IMR-90 (cell line): ENCODE measurements at regions not wholly inside any gene's neighbourhood (a gene's known extent, or its start where the extent isn't known, plus 50 kb on each side); places are given as distances from the start of the nearest gene placed in this dataset.

Experiments used
- ATAC-seq: fragments of 200-7000 bp; cut with Tn5 transposase; 2 replicates; pipeline ENCODE4 v1.9.1; 2020; ENCODE audit warnings: low read depth, mild to moderate bottlenecking, moderate library complexity
- BruUV-seq: library from RNA; stranded (reverse); fragments of 400-500 nt; replicated peaks from 2 replicates; lab custom pipeline; 2021; lab: Mats Ljungman, UMichigan
- CTCF ChIA-PET: fragments of 300-600 bp; formaldehyde crosslinking; extraction: SDS; loops from one replicate; lab custom pipeline; 2021; ENCODE audit warnings: antibody characterized with exemption; lab: Yijun Ruan, JAX
- POLR2A ChIA-PET: fragments of 300-600 bp; sonication (Branson Sonifier 250); formaldehyde crosslinking; loops from one replicate; lab custom pipeline; 2022; ENCODE audit warnings: antibody characterized with exemption; ENCODE audit not compliant: unreplicated experiment; lab: Charles Lee
- DNase-seq: peaks from one replicate; pipeline ENCODE4 v3.0.0; 2013
- H2AFZ ChIP-seq: replicated peaks from 2 replicates; pipeline ENCODE3; 2013; ENCODE audit warnings: low read length, mild to moderate bottlenecking; ENCODE audit not compliant: poor library complexity
- H2AK5ac ChIP-seq: 2 replicates; pipeline ENCODE4 v1.6.1; 2013; ENCODE audit warnings: low read depth, low read length, inconsistent platforms
- H2AK9ac ChIP-seq: replicated peaks from 2 replicates; pipeline ENCODE3; 2013; ENCODE audit warnings: mild to moderate bottlenecking, low read depth, low read length, moderate library complexity; ENCODE audit not compliant: poor library complexity
- H2BK120ac ChIP-seq: 2 replicates; pipeline ENCODE4 v1.6.1; 2013; ENCODE audit warnings: low read depth, low read length, inconsistent platforms
- H2BK15ac ChIP-seq: 3 replicates; pipeline ENCODE4 v1.6.1; 2013; ENCODE audit warnings: low read depth, low read length, inconsistent platforms
- H2BK20ac ChIP-seq: 2 replicates; pipeline ENCODE4 v1.6.1; 2013; ENCODE audit warnings: low read depth, mild to moderate bottlenecking, inconsistent platforms, low read length, moderate library complexity
- H2BK5ac ChIP-seq: 2 replicates; pipeline ENCODE4 v1.6.1; 2013; ENCODE audit warnings: mild to moderate bottlenecking, low read depth, low read length, inconsistent platforms; ENCODE audit not compliant: poor library complexity, severe bottlenecking
- H3K14ac ChIP-seq: replicated peaks from 2 replicates; pipeline ENCODE4 v1.6.1; 2013; ENCODE audit warnings: low read depth, low read length, inconsistent platforms
- H3K18ac ChIP-seq: 2 replicates; pipeline ENCODE4 v1.6.1; 2013; ENCODE audit warnings: low read depth, low read length, control low read depth
- H3K23ac ChIP-seq: 2 replicates; pipeline ENCODE4 v1.6.1; 2013; ENCODE audit warnings: low read depth, low read length, inconsistent platforms
- H3K27ac ChIP-seq: 2 replicates; pipeline ENCODE4 v1.5.1; 2013; ENCODE audit warnings: mild to moderate bottlenecking, control low read depth, low read length; ENCODE audit not compliant: insufficient read depth
- H3K27me3 ChIP-seq: 2 replicates; pipeline ENCODE4 v1.6.1; 2013; ENCODE audit warnings: low read length; ENCODE audit not compliant: control insufficient read depth, insufficient read depth
- H3K36me3 ChIP-seq: 2 replicates; pipeline ENCODE4 v1.6.1; 2013; ENCODE audit warnings: low read length, mixed read lengths; ENCODE audit not compliant: control insufficient read depth, insufficient read depth
- H3K4ac ChIP-seq: 2 replicates; pipeline ENCODE4 v1.6.1; 2013; ENCODE audit warnings: low read depth, low read length, inconsistent platforms
- H3K4me1 ChIP-seq: 2 replicates; pipeline ENCODE4 v1.6.1; 2013; ENCODE audit warnings: low read length, mixed read lengths; ENCODE audit not compliant: control insufficient read depth, insufficient read depth
- H3K4me2 ChIP-seq: 2 replicates; pipeline ENCODE4 v1.6.1; 2013; ENCODE audit warnings: low read depth, mild to moderate bottlenecking, control low read depth, low read length, moderate library complexity
- H3K4me3 ChIP-seq: 2 replicates; pipeline ENCODE4 v1.5.1; 2013; ENCODE audit warnings: low read depth, mild to moderate bottlenecking, control low read depth, low read length, moderate library complexity; ENCODE audit not compliant: insufficient read depth
- H3K56ac ChIP-seq: 2 replicates; pipeline ENCODE4 v1.6.1; 2013; ENCODE audit warnings: low read length, inconsistent platforms; ENCODE audit not compliant: insufficient read depth; ENCODE audit errors: extremely low read depth
- H3K79me1 ChIP-seq, 2 experiments: 2 replicates each; pipeline ENCODE4 v1.6.1; 2013; ENCODE audit warnings: low read length in 2 of 2, inconsistent platforms in 1 of 2, low read depth in 1 of 2
- H3K9ac ChIP-seq: 2 replicates; pipeline ENCODE4 v1.6.1; 2013; ENCODE audit warnings: low read depth, low read length, control low read depth
- H3K9me1 ChIP-seq: 2 replicates; pipeline ENCODE4 v1.6.1; 2013; ENCODE audit warnings: low read length, inconsistent platforms; ENCODE audit not compliant: insufficient read depth
- H3K9me3 ChIP-seq: 2 replicates; pipeline ENCODE4 v1.6.1; 2013; ENCODE audit warnings: low read length; ENCODE audit not compliant: control insufficient read depth, insufficient read depth
- H4K20me1 ChIP-seq: 2 replicates; pipeline ENCODE4 v1.6.1; 2013; ENCODE audit warnings: low read length, inconsistent platforms; ENCODE audit not compliant: insufficient read depth
- H4K5ac ChIP-seq: 2 replicates; pipeline ENCODE4 v1.6.1; 2013; ENCODE audit warnings: mild to moderate bottlenecking, low read depth, low read length, control low read depth
- H4K8ac ChIP-seq, 2 experiments: 2 replicates each; pipeline ENCODE4 v1.6.1; 2013; ENCODE audit warnings: low read depth in 2 of 2, low read length in 2 of 2, control low read depth in 1 of 2, inconsistent platforms in 1 of 2
- H4K91ac ChIP-seq: 2 replicates; pipeline ENCODE4 v1.6.1; 2013; ENCODE audit warnings: low read depth, low read length, inconsistent platforms; ENCODE audit not compliant: insufficient read depth
- BHLHE40 ChIP-seq: fragments of 150-350 bp; IDR thresholded peaks from 2 replicates; pipeline ENCODE4 v1.6.1; 2016; ENCODE audit warnings: mild to moderate bottlenecking, low read depth, low read length
- CEBPB ChIP-seq: IDR thresholded peaks from 2 replicates; pipeline ENCODE4 v1.6.1; 2012; ENCODE audit warnings: low read depth, low read length, improper control_type of control experiment
- CHD1 ChIP-seq: IDR thresholded peaks from 2 replicates; pipeline ENCODE4 v1.6.1; 2012; ENCODE audit warnings: low read depth, low read length, improper control_type of control experiment
- FOS ChIP-seq: fragments of 150-350 bp; IDR thresholded peaks from 2 replicates; pipeline ENCODE4 v1.6.1; 2016; ENCODE audit warnings: low read depth, low read length
- MAFK ChIP-seq: IDR thresholded peaks from 2 replicates; pipeline ENCODE4 v1.6.1; 2012; ENCODE audit warnings: low read depth, low read length, improper control_type of control experiment
- MAZ ChIP-seq: IDR thresholded peaks from 2 replicates; pipeline ENCODE4 v1.6.1; 2012; ENCODE audit warnings: low read depth, mild to moderate bottlenecking, low read length, improper control_type of control experiment, moderate library complexity, borderline replicate concordance
- MXI1 ChIP-seq: IDR thresholded peaks from 2 replicates; pipeline ENCODE4 v1.6.1; 2012; ENCODE audit warnings: low read depth, mild to moderate bottlenecking, low read length, moderate library complexity, borderline replicate concordance
- NFE2L2 ChIP-seq: fragments of 150-350 bp; IDR thresholded peaks from 2 replicates; pipeline ENCODE4 v1.6.1; 2016; ENCODE audit warnings: low read depth, mild to moderate bottlenecking, low read length
- POLR2A ChIP-seq: IDR thresholded peaks from 2 replicates; pipeline ENCODE4 v1.6.1; 2012; ENCODE audit warnings: mild to moderate bottlenecking, low read depth, low read length
- RAD21 ChIP-seq: IDR thresholded peaks from 2 replicates; pipeline ENCODE4 v1.6.1; 2012; ENCODE audit warnings: low read length, improper control_type of control experiment
- RCOR1 ChIP-seq: IDR thresholded peaks from 2 replicates; pipeline ENCODE4 v1.6.1; 2012; ENCODE audit warnings: mild to moderate bottlenecking, low read length, improper control_type of control experiment; ENCODE audit not compliant: insufficient replicate concordance
- RFX5 ChIP-seq: IDR thresholded peaks from 2 replicates; pipeline ENCODE4 v1.8.0; 2012; ENCODE audit warnings: low read depth, mild to moderate bottlenecking, low read length, moderate library complexity
- SMC3 ChIP-seq: fragments of 150-350 bp; IDR thresholded peaks from 2 replicates; pipeline ENCODE4 v1.6.1; 2016; ENCODE audit warnings: low read depth, mild to moderate bottlenecking, antibody characterized with exemption, low read length, moderate library complexity
- WGBS, 2 experiments: methylation state at CpG; one replicate each; pipeline versions ENCODE4 v1.1.5 to v1.1.7; 2013; ENCODE audit warnings: missing lambda C conversion rate in 2 of 2; ENCODE audit not compliant: insufficient read length in 1 of 2; ENCODE audit errors: extremely low coverage in 2 of 2; 5-methylcytosine and 5-hydroxymethylcytosine counted together
- dilution Hi-C: fragments of 300-500 bp; cut with HindIII; formaldehyde crosslinking; loops from one replicate; pipeline ENCODE4 v1.14.3; 2018; ENCODE audit warnings: low sequenced_read_pairs; ENCODE audit not compliant: unreplicated experiment
- in situ Hi-C: fragments of 300-500 bp; cut with MboI; formaldehyde crosslinking; loops from 3 replicates; pipeline ENCODE4 v1.14.3; 2019; ENCODE audit warnings: low sequenced_read_pairs, inconsistent platforms, mixed read lengths
- intact Hi-C: fragments of 100-400 bp; cut with micrococcal nuclease; formaldehyde crosslinking; loops from 2 replicates; pipeline ENCODE4 v1.10.0; 2022
- TF ChIP-seq, protein P1 (sequence below): fragments of 150-350 bp; IDR thresholded peaks from 2 replicates; pipeline ENCODE4 v1.6.1; 2016; ENCODE audit warnings: low read depth, mild to moderate bottlenecking, low read length, moderate library complexity, borderline replicate concordance
- TF ChIP-seq, protein P2 (sequence below): conservative IDR thresholded peaks from 2 replicates; pipeline ENCODE4 v1.5.1; 2012; ENCODE audit warnings: mild to moderate bottlenecking, low read depth, low read length, improper control_type of control experiment
- TF ChIP-seq, protein P3 (sequence below): fragments of 150-350 bp; IDR thresholded peaks from 2 replicates; pipeline ENCODE4 v1.6.1; 2017; ENCODE audit warnings: mild to moderate bottlenecking, antibody characterized with exemption, low read length, low read depth

DNA sequence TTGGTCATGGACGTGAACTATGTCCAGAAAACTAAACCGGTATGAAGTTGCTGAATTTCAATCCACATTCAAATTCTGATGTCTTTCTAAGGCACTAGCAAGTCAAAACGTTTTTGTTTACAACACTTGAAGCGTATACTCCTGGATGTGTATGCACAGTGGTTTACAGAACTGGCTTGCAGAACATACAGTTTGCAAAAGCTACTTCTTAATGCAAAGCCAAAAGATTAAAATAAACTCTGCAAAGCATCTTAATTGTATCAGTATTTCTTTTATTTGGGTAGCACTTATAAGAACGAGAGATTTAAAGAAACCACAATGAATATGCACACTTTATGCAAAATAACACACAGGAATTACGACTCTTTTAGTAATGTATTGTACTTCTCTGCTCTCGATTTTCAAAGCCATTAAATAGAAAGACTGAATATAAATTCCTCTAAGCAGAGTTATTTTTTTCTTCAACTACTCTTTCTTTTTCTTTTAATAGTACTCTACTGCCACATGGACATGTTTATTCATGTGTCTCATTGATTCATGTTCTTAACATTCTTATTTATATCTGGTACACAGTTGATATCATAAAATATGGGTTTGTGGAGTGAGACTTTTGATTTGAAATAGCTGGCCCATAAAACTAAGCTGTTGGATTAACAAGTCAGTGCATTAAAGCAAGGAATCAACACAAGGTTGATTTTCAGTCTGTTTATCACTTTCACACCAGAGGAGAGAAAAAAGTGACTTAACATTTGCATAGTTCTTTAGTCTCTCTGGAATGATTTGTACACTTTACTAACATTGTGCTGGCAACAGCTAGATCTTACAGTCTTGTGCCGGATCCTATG lies 189.4 kb upstream of the STEAP4 start:
- no peak overlapping the region for H4K8ac ChIP-seq
- no peak overlapping the region for H3K56ac ChIP-seq
- no peak overlapping the region for H3K14ac ChIP-seq
- no peaks in the 10 kb centered on the region for H3K79me1 ChIP-seq
- H3K4me1 ChIP-seq: no peaks in the 10 kb centered on the region
- peaks cover 2% of the 10 kb centered on the region; the same call in 1 of the 2 replicates for H3K9me3 ChIP-seq
- no peak overlapping the region for H2AK9ac ChIP-seq
- no peak overlapping the region for H2BK15ac ChIP-seq
- DNase-seq (no peak), ATAC-seq (no peak)
- no peak overlapping the region for H2AFZ ChIP-seq
- TF ChIP-seq MAZ: no peak
- TF ChIP-seq, protein P1, sequence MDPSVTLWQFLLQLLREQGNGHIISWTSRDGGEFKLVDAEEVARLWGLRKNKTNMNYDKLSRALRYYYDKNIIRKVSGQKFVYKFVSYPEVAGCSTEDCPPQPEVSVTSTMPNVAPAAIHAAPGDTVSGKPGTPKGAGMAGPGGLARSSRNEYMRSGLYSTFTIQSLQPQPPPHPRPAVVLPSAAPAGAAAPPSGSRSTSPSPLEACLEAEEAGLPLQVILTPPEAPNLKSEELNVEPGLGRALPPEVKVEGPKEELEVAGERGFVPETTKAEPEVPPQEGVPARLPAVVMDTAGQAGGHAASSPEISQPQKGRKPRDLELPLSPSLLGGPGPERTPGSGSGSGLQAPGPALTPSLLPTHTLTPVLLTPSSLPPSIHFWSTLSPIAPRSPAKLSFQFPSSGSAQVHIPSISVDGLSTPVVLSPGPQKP: no peak
- TF ChIP-seq CHD1: no peak
- no peak for TF ChIP-seq RFX5
- TF ChIP-seq, protein P2, sequence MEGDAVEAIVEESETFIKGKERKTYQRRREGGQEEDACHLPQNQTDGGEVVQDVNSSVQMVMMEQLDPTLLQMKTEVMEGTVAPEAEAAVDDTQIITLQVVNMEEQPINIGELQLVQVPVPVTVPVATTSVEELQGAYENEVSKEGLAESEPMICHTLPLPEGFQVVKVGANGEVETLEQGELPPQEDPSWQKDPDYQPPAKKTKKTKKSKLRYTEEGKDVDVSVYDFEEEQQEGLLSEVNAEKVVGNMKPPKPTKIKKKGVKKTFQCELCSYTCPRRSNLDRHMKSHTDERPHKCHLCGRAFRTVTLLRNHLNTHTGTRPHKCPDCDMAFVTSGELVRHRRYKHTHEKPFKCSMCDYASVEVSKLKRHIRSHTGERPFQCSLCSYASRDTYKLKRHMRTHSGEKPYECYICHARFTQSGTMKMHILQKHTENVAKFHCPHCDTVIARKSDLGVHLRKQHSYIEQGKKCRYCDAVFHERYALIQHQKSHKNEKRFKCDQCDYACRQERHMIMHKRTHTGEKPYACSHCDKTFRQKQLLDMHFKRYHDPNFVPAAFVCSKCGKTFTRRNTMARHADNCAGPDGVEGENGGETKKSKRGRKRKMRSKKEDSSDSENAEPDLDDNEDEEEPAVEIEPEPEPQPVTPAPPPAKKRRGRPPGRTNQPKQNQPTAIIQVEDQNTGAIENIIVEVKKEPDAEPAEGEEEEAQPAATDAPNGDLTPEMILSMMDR: no peak
- TF ChIP-seq RCOR1: no peak
- no peak for TF ChIP-seq MXI1
- TF ChIP-seq NFE2L2: no peak
- TF ChIP-seq, protein P3, sequence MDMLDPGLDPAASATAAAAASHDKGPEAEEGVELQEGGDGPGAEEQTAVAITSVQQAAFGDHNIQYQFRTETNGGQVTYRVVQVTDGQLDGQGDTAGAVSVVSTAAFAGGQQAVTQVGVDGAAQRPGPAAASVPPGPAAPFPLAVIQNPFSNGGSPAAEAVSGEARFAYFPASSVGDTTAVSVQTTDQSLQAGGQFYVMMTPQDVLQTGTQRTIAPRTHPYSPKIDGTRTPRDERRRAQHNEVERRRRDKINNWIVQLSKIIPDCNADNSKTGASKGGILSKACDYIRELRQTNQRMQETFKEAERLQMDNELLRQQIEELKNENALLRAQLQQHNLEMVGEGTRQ: no peak
- no peak for TF ChIP-seq MAFK
- TF ChIP-seq BHLHE40: no peak
- no peak for TF ChIP-seq POLR2A
- TF ChIP-seq FOS: no peak
- no peak for TF ChIP-seq CEBPB
- TF ChIP-seq RAD21: no peak
- TF ChIP-seq SMC3: no peak
- POLR2A ChIA-PET: no interaction called here
- in situ Hi-C loops: no loop called here
- no CpG with 5 or more reads among the region's 8 CpGs for WGBS, 2 experiments
- H4K20me1 ChIP-seq: no peaks in the 10 kb centered on the region
- H3K27me3 ChIP-seq: no peaks in the 10 kb centered on the region
- no peak overlapping the region for H3K27ac ChIP-seq
- intact Hi-C loops: no loop called here
- no peaks in the 10 kb centered on the region for H3K9me1 ChIP-seq
- CTCF ChIA-PET: no interaction called here
- H3K18ac ChIP-seq: no peak overlapping the region
- H2AK5ac ChIP-seq: no peak overlapping the region
- H2BK20ac ChIP-seq: no peak overlapping the region
- H2BK5ac ChIP-seq: no peak overlapping the region
- no peak overlapping the region for H2BK120ac ChIP-seq
- H4K5ac ChIP-seq: no peak overlapping the region
- H4K91ac ChIP-seq: no peak overlapping the region
- no peak overlapping the region for H3K23ac ChIP-seq
- H3K4ac ChIP-seq: no peak overlapping the region
- no peak overlapping the region for H3K4me2 ChIP-seq
- dilution Hi-C loops: no loop called here
- BruUV-seq: no TSS peak
- H3K36me3 ChIP-seq: no peaks in the 10 kb centered on the region
- no peak overlapping the region for H3K4me3 ChIP-seq
- H3K9ac ChIP-seq: no peak overlapping the region
